ENCODE measurements at regions not wholly inside any gene's neighbourhood (a gene's known extent, or its start where the extent isn't known, plus 50 kb on each side); places are given as distances from the start of the nearest gene placed in this dataset.

DNA sequence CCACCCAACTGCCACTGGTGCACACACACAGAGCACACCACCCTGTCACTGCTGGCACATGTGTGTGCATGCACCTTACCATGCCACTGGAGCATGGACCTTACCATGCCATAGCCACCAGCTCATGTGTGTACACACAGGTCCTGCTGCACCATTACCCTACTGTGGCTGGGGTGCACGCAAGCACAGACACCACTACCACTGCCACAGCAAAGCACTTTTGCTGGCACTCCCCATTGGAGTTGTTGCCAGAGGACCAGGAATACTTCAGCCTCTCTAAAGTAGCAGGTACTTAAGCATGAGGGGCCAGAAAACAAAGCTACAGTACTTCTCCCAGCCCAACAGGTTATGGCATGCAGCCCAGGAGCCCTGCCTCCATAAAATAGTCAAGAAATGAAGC lies 404.8 kb downstream of the MBD2 start:
- no peak overlapping the region for H3K9ac ChIP-seq (ENCODE audit: low read length)
- ChIA-PET CTCF (no interaction called here), POLR2A (no interaction called here)
- intact Hi-C loops (cut with micrococcal nuclease): no loop called here
- H4K20me1 ChIP-seq (ENCODE audit: control insufficient read depth, insufficient read depth, low read length, poor library complexity, severe bottlenecking): no peaks in the 10 kb centered on the region
- DNase-seq: no peak
- no peak overlapping the region for H3K4me3 ChIP-seq (ENCODE audit: control extremely low read depth in 1 of 5, extremely low read depth in 1 of 5, insufficient read depth in 1 of 5, low read depth in 2 of 5, low read length in 4 of 5)
- H3K36me3 ChIP-seq (replicated peaks in 1 of 2; ENCODE audit: control extremely low read depth in 1 of 2, control insufficient read depth in 1 of 2, extremely low read depth in 1 of 2, insufficient read depth in 2 of 2, low read length in 1 of 2): no peaks in the 10 kb centered on the region
- H3K27me3 ChIP-seq (replicated peaks in 1 of 4; ENCODE audit: control extremely low read depth in 1 of 4, control insufficient read depth in 3 of 4, insufficient read depth in 4 of 4, low read length in 3 of 4): no peaks in the 10 kb centered on the region
- peaks cover 4% of the 10 kb centered on the region for H3K9me3 Mint-ChIP-seq (ENCODE audit: insufficient read depth)
- H3K9me3 ChIP-seq (ENCODE audit: control extremely low read depth in 1 of 3, control insufficient read depth in 2 of 3, insufficient read depth in 1 of 3, low read length in 2 of 3): peaks cover 0 to 10% (median 0%) of the 10 kb centered on the region in 3 donors
- H3K27me3 Mint-ChIP-seq: no peaks in the 10 kb centered on the region
- TF ChIP-seq EZH2 (IDR thresholded peaks at IDR 0.05; ENCODE audit: borderline replicate concordance, insufficient read depth, low read depth, low read length, poor library complexity, severe bottlenecking): no peak
- TF ChIP-seq, protein P1, sequence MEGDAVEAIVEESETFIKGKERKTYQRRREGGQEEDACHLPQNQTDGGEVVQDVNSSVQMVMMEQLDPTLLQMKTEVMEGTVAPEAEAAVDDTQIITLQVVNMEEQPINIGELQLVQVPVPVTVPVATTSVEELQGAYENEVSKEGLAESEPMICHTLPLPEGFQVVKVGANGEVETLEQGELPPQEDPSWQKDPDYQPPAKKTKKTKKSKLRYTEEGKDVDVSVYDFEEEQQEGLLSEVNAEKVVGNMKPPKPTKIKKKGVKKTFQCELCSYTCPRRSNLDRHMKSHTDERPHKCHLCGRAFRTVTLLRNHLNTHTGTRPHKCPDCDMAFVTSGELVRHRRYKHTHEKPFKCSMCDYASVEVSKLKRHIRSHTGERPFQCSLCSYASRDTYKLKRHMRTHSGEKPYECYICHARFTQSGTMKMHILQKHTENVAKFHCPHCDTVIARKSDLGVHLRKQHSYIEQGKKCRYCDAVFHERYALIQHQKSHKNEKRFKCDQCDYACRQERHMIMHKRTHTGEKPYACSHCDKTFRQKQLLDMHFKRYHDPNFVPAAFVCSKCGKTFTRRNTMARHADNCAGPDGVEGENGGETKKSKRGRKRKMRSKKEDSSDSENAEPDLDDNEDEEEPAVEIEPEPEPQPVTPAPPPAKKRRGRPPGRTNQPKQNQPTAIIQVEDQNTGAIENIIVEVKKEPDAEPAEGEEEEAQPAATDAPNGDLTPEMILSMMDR (IDR thresholded peaks at IDR 0.05): no peak
- H3K4me1 ChIP-seq (ENCODE audit: control insufficient read depth in 2 of 2, insufficient read depth in 2 of 2, low read length in 2 of 2): no peaks in the 10 kb centered on the region
- H3K4me2 ChIP-seq (replicated peaks; ENCODE audit: low read depth, low read length, poor library complexity, severe bottlenecking): no peak overlapping the region
- no peak for ATAC-seq (ENCODE audit: low read depth)
- H3K27ac Mint-ChIP-seq: no peak overlapping the region
- no peaks in the 10 kb centered on the region for H3K79me2 ChIP-seq (ENCODE audit: control insufficient read depth, insufficient read depth, low read length)
- no peak overlapping the region for H2AFZ ChIP-seq (ENCODE audit: insufficient read depth, low read depth, low read length, poor library complexity, severe bottlenecking)
- H3K27ac ChIP-seq (ENCODE audit: low read length in 2 of 2): no peak overlapping the region
- H3K4me1 Mint-ChIP-seq: no peaks in the 10 kb centered on the region
- WGBS (ENCODE audit: insufficient coverage): 80% methylated on average over 1 of the region's 1 CpG
- no peak overlapping the region for H3K4me3 Mint-ChIP-seq

DNA sequence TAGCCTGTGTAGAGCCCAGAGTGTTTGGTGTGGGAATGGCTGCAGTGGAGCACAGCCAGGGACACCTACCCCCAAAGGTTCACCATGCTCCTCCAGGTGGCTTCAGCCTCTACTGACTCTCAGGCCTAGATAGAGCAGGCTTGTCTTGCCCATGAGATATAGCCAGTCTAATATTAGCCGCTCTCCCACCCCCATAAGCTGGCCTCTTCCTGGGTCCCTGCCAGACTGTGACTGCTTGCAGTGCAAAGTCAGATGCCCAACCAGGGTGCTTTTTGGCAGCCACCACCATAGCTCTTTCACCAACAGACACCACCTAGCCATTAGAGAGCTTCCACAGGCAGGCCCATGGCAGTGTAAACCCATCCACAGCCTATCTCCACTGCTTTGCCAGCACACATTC lies 405.3 kb downstream of the MBD2 start:
- Mint-ChIP-seq H3K4me3 (no peak overlapping the region), H3K9me3 (ENCODE audit: insufficient read depth) (peaks cover 4% of the 10 kb centered on the region), H3K27ac (no peak overlapping the region), H3K4me1 (no peaks in the 10 kb centered on the region), H3K27me3 (no peaks in the 10 kb centered on the region)
- Histone ChIP-seq H2AFZ (ENCODE audit: insufficient read depth, low read depth, low read length, poor library complexity, severe bottlenecking) (no peak overlapping the region), H4K20me1 (ENCODE audit: control insufficient read depth, insufficient read depth, low read length, poor library complexity, severe bottlenecking) (no peaks in the 10 kb centered on the region), H3K27me3 (replicated peaks in 1 of 4; ENCODE audit: control extremely low read depth in 1 of 4, control insufficient read depth in 3 of 4, insufficient read depth in 4 of 4, low read length in 3 of 4) (no peaks in the 10 kb centered on the region), H3K4me3 (ENCODE audit: control extremely low read depth in 1 of 5, extremely low read depth in 1 of 5, insufficient read depth in 1 of 5, low read depth in 2 of 5, low read length in 4 of 5) (no peak overlapping the region), H3K27ac (ENCODE audit: low read length in 2 of 2) (no peak overlapping the region), H3K9me3 (ENCODE audit: control extremely low read depth in 1 of 3, control insufficient read depth in 2 of 3, insufficient read depth in 1 of 3, low read length in 2 of 3) (peaks cover 0 to 10% (median 0%) of the 10 kb centered on the region in 3 donors), H3K9ac (ENCODE audit: low read length) (no peak overlapping the region), H3K79me2 (ENCODE audit: control insufficient read depth, insufficient read depth, low read length) (no peaks in the 10 kb centered on the region), H3K4me2 (replicated peaks; ENCODE audit: low read depth, low read length, poor library complexity, severe bottlenecking) (no peak overlapping the region), H3K36me3 (replicated peaks in 1 of 2; ENCODE audit: control extremely low read depth in 1 of 2, control insufficient read depth in 1 of 2, extremely low read depth in 1 of 2, insufficient read depth in 2 of 2, low read length in 1 of 2) (no peaks in the 10 kb centered on the region), H3K4me1 (ENCODE audit: control insufficient read depth in 2 of 2, insufficient read depth in 2 of 2, low read length in 2 of 2) (no peaks in the 10 kb centered on the region)
- 73% methylated on average over 1 of the region's 1 CpG for WGBS (ENCODE audit: insufficient coverage)
- ChIA-PET CTCF (no interaction called here), POLR2A (no interaction called here)
- DNase-seq (no peak), ATAC-seq (ENCODE audit: low read depth) (no peak)
- intact Hi-C loops (cut with micrococcal nuclease): no loop called here
- TF ChIP-seq EZH2 (IDR thresholded peaks at IDR 0.05; ENCODE audit: borderline replicate concordance, insufficient read depth, low read depth, low read length, poor library complexity, severe bottlenecking): no peak
- TF ChIP-seq, protein P1 (IDR thresholded peaks at IDR 0.05): no peak

Data from B cell (primary cell).